ENCODE measurements at regions not wholly inside any gene's neighbourhood (a gene's known extent, or its start where the extent isn't known, plus 50 kb on each side); places are given as distances from the start of the nearest gene placed in this dataset.
"Not testable (repeated sequence)": the region's sequence is repeated elsewhere in the genome, so short reads cannot be mapped to it uniquely, and the experiment has no call there.

DNA sequence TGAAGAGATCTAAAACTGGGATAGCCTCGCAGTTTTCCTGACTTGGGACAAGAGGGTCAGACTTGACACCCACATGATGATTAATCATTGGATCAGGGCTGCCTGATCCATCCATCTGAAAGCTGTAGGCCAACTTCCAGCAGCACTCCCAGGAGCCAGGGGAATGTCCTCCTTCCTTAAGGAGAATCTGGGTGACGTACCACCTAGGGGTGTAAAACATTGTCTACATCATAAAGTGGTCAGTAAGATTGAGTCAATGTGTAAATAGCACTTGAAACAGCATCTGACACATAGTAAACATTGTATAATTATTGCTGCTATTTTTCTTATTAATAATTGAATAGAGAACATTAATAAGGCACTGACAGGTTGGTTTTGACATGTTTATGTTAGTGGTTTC, 392.8 kb downstream of the JRKL start:
- no peak for DNase-seq (ENCODE audit: low spot score)

DNA sequence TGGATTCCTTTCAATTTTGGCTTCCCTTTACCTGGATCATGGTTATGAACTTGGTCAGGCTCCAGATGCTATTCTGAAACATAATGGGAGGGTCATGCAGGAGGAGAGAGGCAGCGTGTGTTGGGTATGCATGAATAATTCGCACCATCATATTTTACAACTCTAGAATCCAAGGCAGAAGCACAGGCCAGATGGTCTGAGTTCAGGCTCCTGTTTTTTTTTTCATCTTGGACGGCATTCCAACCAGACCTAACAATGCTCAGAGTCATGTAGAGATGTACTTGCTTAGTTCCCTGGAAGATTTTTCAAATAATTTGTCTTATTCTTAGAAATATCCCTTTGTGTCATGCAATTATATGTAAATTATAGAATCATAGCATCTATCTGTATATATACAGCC, 393.5 kb downstream of the JRKL start:
- DNase-seq (ENCODE audit: low spot score) = no peak

DNA sequence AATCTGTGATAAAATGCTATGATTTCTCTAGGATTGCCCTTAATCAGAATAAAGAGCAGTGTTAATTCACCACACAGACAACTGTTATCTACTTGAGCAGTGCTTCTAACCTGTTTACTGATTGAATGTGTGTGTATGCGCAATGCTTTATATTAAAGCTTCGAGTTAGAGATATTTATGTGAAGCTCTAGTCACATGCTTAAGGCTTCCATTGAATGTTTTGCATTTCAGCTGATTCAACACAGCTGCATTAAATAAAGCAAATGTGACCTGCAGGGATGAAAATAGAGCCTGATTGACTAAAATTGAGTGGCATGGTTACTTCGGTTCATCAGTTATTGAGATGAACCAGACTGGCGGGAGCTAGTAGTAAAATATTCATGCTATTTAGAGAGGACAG, 395.3 kb downstream of the JRKL start:
- DNase-seq (ENCODE audit: low spot score) = no peak

DNA sequence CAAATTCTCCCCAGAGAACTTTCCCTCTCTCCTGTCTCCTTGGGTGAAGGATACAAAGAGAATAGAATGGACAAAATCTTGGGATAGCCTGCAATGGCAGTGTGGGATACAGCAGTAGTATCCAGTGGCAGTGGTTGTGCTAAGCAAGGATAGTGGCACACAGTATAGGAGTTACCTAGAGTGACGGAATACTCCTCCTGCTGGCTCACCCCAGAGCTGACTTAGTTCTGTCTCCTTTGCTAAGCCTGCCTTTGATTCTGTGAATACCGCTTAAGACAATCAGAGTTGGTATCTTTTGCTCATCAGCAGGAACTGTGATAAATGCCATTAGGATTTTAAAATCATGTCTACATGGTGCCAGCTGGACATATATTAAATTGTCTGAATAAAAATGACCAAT, 404.3 kb downstream of the JRKL start:
- no peak for DNase-seq (ENCODE audit: low spot score)

DNA sequence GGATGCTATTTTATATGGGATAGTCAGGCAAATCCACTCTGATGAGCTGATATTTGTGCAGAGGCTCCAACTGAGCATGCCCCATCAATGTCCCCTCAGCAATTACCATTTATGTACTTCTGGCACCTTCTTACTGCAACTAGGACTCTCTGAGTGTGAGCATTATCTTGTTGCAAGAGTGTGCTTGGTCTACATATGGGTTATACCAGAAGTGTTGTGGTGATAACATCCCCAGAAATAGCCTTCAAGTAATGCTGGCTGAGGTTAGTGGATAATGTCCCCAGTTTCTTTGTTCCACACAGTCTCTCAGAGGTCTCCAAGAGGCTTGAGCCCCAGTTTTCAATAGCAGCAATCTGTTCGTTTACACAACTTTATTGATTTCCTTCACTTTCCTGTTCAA, 408.6 kb downstream of the JRKL start:
- no peak for DNase-seq (ENCODE audit: low spot score)

DNA sequence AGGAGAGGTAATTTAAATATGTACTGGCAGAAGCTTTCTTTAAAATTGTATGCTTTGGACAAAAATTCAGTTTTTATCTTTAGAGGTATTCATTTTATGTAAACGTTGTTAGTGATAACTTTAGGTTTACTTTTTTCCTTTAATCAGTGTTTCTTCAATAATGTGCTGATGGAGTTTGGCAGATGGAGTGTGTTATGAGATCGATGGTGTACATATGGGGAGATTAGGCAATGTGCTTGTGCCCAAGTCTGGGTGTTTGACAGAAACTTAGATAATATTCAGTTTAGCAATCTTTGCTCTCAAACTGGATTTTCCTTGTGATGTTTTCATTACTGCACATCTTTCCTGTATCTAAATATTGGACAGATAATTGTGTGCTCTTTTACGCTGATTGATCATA, 425.4 kb downstream of the JRKL start:
- DNase-seq (ENCODE audit: low spot score) = no peak

DNA sequence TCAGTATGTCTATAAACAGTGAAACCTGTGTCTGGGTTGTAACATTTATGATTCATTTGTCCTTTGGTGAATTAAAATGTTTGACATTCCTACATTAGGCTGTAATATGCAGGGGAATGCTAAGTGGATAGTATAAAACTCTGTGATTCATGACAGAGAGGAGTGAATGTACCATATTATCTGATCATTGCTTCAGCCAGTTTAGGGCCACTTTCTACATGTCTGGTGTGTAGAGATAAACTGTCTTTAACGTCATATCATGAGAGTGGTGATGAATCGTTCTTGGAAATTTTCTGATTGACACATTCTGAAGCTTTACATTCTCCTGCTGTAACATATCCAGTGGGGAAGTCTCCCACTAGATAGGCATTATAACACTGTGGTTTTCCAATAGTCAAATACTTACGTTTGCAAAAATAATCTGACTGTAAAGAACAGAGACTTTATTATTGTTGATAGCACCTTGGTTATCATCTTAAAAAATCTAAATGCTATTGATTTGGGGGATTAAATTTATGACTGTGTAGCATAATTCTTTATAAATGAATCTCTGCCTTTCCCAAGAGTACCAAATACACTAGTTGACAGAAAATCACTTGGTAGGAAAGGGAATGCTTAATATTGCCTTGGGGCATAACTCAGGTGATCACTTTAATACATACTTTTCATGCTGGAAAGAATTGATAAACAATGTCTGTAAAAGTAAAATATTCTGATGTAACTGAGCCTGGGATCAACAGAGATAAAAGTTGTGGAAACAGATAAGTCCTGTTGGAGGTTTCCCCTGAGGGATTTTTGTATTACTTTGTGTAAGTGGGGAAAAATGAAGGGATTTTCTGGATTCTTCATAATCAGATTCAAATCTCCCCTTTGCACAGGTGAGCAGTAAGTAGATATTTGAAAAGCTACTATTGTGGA, 427.9 kb downstream of the JRKL start:
- DNase-seq (ENCODE audit: low spot score) = no peak

DNA sequence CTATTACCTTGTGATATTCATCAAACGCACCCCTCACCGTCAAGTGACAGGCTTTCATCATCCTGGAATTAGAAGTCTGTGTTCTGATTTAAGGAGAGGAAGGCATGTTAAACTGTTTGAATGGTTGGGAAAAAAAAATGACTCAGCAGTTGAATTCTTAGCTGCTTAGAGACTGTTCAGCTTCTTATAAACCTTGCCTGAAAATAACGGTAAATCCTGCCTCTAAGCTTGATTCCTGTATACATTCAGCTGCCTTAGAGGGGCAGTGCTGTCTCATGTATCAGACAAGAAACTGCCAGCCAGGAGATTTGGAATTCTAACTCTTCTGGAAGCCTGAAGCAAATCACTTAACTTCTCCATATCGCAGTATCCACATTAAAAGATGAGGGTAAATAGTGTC, 437.4 kb downstream of the JRKL start:
- DNase-seq (ENCODE audit: low spot score) = no peak

DNA sequence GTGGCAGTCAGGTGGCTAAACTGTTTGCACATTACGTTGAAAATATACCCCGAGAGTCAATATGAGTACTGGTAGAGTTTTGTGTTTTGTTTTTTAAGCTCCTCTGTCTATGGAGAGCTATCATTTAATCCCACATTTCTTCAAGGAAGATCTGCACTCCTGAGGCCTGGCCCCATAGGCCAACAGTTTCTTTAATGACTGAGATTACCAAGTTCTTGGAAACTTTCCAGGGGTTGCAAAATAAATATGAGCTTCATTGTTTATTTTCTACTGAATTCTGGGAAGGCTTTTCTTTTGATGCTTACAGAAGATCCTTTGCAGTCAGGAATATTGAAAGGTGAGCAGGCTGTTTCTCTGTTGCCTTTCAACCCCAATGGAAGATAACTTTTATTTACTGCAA, 452.0 kb downstream of the JRKL start:
- no peak for DNase-seq (ENCODE audit: low spot score)

DNA sequence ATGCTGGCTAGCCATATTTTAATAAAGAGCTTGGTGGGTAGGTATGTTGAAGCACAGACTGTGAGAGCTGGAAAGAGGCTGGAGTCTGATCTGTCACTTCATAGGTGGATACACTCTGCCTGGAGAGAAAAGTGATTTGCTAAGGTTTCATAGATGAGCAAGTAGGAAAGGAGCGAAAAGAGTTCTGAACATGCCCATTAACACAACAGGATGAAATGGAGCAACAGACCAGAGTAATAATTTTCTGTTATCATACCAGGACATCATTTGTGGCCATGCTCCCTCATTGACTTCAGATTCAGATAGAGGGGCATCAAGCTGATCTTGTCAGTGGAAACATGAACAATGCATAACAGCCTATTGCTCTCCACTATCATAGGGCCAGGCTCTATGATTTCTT, 452.9 kb downstream of the JRKL start:
- DNase-seq (ENCODE audit: low spot score) = no peak

DNA sequence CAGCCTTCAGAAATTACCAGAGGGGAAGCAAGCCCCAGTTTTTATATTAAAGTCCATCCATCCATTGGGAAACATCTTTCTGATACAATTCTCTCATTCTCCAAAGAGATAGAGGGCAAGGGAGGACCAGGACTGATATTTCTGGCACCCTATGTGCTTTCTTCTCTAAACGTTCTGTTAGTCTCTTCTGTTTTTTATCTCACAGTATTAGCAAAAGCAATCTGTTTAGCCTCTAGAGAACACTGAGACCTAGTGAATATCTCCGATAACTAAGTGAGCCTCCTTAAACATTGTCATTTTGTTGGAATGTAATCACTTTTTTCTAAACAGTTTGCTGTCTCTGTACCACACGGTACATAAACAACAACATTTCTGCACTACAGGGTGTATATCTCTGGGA, 464.6 kb downstream of the JRKL start:
- no peak for DNase-seq (ENCODE audit: low spot score)

DNA sequence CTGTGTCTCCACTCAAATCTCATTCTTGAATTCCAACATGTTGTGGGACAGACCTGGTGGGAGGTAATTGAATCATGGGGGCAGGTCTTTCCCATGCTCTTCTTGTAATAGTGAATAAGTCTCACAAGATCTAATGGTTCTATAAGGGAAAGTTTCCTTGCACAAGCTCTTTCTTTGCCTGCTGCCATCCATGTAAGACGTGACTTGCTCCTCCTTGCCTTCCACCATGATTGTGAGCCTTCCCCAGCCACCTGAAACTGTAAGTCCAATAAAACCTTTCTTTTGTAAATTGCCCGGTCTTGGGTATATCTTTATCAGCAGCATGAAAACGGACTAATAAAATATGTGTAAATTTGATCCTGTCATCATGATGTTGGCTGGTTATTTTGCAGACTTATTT, 471.9 kb downstream of the JRKL start:
- DNase-seq (ENCODE audit: low spot score) = not testable (repeated sequence)

DNA sequence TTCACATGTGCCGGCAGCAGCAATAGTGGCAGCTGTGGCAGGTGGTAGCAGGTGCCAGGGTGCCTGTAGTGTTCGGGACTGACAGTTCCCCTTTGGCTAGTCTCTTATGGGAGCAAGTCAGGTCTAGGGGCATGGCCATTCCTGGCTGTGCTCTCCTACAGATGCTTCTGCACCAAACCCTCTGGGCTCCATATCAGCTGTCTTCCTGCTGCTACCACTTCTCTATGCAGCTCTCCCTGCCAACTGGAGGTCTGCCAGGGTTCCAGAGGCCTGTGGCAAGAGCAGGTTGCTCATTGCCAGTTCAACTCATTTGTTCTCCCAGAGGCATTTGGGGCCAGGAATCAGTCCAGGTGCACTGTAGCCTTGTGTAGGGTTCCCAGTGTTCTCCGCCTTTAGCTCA, 473.7 kb downstream of the JRKL start:
- no peak for DNase-seq (ENCODE audit: low spot score)

DNA sequence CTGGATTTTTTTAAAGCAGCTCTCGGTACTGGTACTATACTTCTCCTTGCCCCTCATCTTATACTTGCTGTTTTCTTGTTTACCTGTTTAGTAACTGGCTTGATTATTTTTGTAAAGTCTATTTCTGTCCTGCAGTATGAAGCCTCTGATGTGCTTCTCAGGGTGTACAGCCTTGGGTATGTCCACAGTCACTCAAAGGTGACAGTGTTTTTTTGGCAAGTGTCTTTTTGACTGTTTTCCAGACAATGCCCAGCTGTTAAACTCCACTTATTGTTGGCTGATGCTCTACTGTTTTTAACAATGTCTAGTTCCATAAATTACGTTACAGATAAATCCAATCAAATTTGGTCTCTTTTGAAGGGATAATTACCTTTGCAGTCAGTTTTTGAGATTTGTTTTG, 475.2 kb downstream of the JRKL start:
- DNase-seq (ENCODE audit: low spot score) = no peak

DNA sequence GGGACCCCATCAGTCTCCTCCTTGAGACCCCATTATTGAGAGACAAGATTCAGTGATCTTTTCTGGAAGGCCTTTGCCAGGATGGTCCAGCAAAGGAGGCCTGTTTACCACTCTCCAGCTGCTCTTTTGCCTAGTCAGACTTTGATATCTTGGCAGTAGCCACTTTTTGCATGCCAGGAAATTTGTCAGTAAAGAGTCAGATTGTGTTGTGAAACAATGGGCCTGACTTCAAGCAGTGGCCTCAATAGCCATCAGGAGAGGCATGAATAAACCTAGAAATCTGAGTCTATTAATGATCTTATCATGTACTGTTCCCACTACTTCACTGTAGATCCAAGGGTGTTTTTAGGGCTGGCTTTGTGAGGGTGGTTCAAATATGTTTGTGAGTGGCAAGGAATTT, 479.4 kb downstream of the JRKL start:
- DNase-seq (ENCODE audit: low spot score) = no peak

DNA sequence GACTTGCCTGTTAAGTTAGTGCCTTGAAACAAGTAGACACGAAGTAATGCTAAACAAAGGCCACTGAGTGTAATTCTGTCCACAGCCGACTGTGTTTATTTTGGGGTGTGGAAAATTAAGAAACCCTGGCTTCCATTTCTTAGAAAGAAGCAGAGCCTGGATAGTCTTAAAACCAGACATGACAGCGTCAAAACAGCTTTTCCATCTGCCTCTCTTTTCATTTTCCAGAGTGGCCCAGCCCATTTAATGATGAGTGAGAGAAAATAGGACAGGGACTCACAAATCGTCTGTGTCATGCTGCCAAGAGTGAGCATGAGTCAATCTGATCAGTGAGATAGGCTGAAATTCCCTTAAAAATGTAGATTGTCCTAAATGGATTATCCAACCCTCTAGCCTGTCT, 485.9 kb downstream of the JRKL start:
- DNase-seq (ENCODE audit: low spot score) = no peak

DNA sequence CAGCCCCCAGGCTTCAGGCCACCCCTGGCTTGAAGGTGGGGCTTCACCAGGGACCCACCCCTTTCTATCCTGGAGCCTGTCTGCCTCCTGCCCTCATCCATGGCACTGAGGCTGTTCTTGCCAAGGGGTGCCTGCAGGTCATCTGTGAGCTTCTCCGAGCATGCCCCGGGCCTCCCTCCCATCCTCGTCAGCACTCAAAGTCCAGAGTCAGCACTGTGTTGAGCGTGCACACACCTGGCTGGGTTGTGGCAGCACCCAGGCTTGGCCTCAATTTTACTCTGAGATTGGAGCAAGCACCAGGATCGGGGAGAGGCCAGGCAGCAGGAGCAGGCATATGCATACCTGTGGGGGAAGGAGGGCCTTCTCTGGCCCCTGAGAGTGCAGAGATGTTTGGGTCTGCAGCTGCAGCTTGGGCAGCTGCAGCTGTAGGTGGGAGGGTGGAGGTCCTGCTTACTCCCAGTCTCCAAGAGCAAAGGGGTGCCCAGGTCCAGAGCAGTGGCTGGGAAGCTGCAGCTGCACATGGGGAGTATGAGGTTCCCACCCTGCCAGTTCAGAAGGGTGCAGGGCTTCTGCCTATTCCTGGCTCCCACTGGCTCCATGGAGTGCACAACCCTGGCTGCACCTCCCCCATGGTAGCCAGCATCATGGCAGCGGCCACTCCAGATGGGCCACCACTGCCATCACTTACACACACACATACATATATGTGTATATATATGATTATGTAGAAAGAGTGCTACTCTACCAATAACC, 488.7 kb downstream of the JRKL start:
- no peak for DNase-seq (ENCODE audit: low spot score)

DNA sequence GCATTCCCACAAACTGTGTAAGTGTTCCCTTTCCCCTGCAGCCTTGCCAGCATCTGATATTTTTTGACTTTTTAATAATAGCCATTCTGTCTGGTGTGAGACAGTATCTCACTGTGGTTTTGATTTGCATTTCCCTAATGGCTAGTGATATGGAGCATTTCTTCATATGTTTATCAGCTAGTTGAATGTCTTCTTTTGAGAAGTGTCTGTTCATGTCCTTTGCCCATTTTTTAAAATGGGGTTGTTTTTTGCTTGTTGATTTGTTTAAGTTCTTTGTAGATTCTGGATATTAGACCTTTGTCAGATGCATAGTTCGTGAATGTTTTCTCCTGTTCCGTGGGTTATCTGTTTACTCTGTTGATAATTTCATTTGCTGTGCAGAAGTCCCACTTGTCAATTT, 492.8 kb downstream of the JRKL start:
- not testable (repeated sequence) for DNase-seq (ENCODE audit: low spot score)

DNA sequence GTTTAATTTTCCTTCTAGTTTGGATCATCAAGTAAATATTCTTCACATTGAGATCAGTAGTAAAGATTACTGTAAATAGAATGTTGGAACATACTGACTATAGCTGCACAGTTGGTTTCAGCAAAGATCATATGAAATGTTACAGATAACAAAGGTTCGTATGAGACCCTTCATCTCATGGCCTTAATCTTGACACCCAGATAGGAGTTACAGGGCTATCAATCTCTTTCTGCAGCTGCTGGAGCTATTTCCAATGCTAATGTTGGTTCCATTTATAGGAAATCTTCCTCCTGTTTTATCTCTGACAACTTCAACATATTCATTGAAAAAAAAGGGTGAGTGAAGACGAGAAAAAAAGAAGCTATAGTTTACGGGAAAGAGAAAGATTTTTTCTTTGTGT, 495.6 kb downstream of the JRKL start:
- no peak for DNase-seq (ENCODE audit: low spot score)

DNA sequence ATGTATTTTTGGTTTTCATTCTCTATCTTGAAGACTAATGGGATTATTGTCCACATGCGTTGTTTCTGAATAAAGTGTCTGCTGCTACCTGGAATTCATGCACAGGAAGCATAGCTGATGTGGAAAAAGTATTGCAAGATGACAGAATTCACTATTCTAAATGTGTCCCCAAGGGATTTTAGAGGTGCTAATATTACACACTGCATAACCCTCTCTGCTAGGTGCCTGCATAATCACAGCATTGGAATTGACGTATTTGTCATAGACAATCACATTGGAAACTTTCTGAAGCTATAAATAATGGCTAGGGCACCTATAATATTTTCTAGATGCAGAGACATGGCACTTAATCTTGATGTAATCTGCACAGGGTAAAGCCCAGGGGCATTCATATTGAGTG, 496.1 kb downstream of the JRKL start:
- no peak for DNase-seq (ENCODE audit: low spot score)

DNA sequence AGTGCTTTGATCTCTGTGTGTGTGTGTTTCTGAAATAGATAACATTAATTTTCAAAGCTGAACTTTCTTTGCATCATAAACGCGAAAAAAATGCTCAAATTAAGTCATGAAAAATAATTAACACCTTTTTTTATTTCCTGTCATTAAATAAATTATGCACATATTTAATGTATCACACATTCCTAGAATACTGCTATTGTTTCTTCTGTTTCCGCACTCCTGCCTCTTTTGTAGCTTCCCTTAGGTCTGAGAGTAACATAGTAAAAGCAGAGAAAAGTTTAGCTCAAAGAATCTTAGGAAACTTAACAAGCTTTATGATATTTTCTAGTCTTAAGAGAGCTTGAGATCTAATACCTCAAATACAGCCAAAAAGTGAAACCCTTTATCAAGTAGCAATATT, 504.2 kb downstream of the JRKL start:
- DNase-seq (ENCODE audit: low spot score) = no peak

DNA sequence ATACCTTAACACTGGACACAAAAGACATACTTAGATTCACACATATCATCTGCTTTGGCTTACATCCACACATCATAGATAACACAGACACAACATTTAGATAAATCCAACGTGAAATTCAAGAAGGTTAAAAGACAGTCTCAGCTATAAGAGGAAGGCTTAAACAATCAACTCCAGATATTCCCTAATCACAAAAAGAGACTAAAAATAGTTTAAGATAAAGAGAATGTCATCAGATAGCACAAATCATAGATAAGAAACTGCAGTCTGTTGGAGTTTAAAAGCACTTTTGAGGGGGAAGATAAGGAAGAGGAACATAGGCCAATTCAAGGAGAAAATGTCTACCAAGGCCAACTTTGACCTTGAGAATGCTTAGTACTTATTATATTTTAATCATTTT, 504.8 kb downstream of the JRKL start:
- no peak for DNase-seq (ENCODE audit: low spot score)

DNA sequence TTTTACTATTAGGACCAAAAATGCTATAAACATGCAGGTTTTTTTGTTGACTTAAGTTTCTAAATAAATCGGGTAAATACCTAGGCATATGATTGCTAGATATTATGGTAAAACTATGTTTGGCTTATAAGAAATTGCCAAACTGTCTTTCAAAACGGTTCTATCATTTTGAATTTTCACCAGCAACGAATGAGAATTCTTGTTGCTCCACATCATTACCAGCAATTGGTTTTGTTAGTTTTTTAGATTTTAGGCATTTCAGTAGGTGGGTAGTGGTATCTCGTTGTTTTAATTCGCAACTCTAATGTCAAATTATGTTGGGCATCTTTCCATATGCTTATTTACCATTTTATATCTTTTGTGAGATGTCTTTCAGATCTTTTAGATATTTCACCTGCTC, 510.2 kb downstream of the JRKL start:
- DNase-seq (ENCODE audit: low spot score) = no peak

DNA sequence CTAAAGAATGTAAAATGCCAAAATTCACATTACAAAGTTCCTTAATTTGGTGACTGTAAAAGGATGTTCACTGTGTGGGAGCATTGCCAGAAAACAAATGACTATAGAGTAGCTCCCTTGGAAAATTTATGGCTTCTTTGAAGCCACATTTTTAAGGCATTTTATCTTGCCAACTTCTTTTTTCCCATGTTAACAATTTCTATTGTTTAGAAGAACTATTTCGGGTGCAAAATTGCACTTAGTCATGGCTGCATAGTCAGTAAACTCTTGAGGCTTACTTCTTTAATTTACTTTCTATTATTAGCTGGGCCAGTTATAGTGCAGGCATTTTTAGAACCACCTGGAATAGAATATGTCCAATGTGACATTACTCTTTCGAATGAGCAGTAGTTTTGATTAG, 515.3 kb downstream of the JRKL start:
- DNase-seq (ENCODE audit: low spot score) = no peak

All from hematopoietic multipotent progenitor cell treated with erythropoietin and hydrocortisone succinate and interleukin-3 and kit ligand, for 15 days (in vitro differentiated cells).